IPS-18c (cell line): ENCODE measurements at regions not wholly inside any gene's neighbourhood (a gene's known extent, or its start where the extent isn't known, plus 50 kb on each side); places are given as distances from the start of the nearest gene placed in this dataset.
"Not testable (repeated sequence)": the region's sequence is repeated elsewhere in the genome, so short reads cannot be mapped to it uniquely, and the experiment has no call there.

ENCODE experiments used
- H3K4me3 ChIP-seq: 2 replicates; pipeline ENCODE4 v1.7.0; 2013; ENCODE audit warnings: low read depth, mild to moderate bottlenecking, low read length, moderate library complexity; ENCODE audit not compliant: insufficient read depth
- H3K9me3 ChIP-seq: one replicate; pipeline ENCODE4 v1.6.1; 2013; ENCODE audit warnings: mild to moderate bottlenecking, low read length, moderate library complexity; ENCODE audit not compliant: control insufficient read depth, insufficient read depth

GRCh38 chr11:115627666-115628460 lies 123.6 kb upstream of the CADM1 start:
- Histone ChIP-seq H3K9me3 (no peaks in the 10 kb centered on the region), H3K4me3 (no peak overlapping the region)

GRCh38 chr11:115627071-115627470 lies 122.9 kb upstream of the CADM1 start:
- no peaks in the 10 kb centered on the region for H3K9me3 ChIP-seq
- no peak overlapping the region for H3K4me3 ChIP-seq

- Histone ChIP-seq H3K9me3 (no peaks in the 10 kb centered on the region), H3K4me3 (no peak overlapping the region)
These were observed 122.2 kb upstream of the CADM1 start for GRCh38 chr11:115626414-115626813.

GRCh38 chr11:115625502-115625901 lies 121.3 kb upstream of the CADM1 start:
- Histone ChIP-seq H3K9me3 (no peaks in the 10 kb centered on the region), H3K4me3 (no peak overlapping the region)

- no peaks in the 10 kb centered on the region for H3K9me3 ChIP-seq
These were observed 119.8 kb upstream of the CADM1 start for GRCh38 chr11:115624065-115624464.

GRCh38 chr11:115623021-115623451 lies 118.8 kb upstream of the CADM1 start:
- H3K9me3 ChIP-seq: peaks cover 3% of the 10 kb centered on the region

More at GRCh38 chr11:115624065-115624464, 119.8 kb upstream of the CADM1 start:
- no peak overlapping the region for H3K4me3 ChIP-seq

GRCh38 chr11:115618428-115618827 lies 114.2 kb upstream of the CADM1 start:
- H3K4me3 ChIP-seq: no peak overlapping the region
- H3K9me3 ChIP-seq: peaks cover 3% of the 10 kb centered on the region

More at GRCh38 chr11:115623021-115623451, 118.8 kb upstream of the CADM1 start:
- H3K4me3 ChIP-seq: no peak overlapping the region

GRCh38 chr11:115617767-115618166 lies 113.6 kb upstream of the CADM1 start:
- peaks cover 3% of the 10 kb centered on the region for H3K9me3 ChIP-seq

GRCh38 chr11:115616971-115617370 lies 112.8 kb upstream of the CADM1 start:
- H3K9me3 ChIP-seq: peaks cover 3% of the 10 kb centered on the region

More at GRCh38 chr11:115617767-115618166, 113.6 kb upstream of the CADM1 start:
- H3K4me3 ChIP-seq: no peak overlapping the region

GRCh38 chr11:115613986-115614632 lies 109.9 kb upstream of the CADM1 start:
- Histone ChIP-seq H3K4me3 (no peak overlapping the region), H3K9me3 (peaks cover 3% of the 10 kb centered on the region)

More at GRCh38 chr11:115616971-115617370, 112.8 kb upstream of the CADM1 start:
- H3K4me3 ChIP-seq: no peak overlapping the region

- Histone ChIP-seq H3K4me3 (no peak overlapping the region), H3K9me3 (no peaks in the 10 kb centered on the region)
These were observed 108.8 kb upstream of the CADM1 start for GRCh38 chr11:115613004-115613403.

- Histone ChIP-seq H3K9me3 (no peaks in the 10 kb centered on the region), H3K4me3 (no peak overlapping the region)
These were observed 108.0 kb upstream of the CADM1 start for GRCh38 chr11:115612046-115612730.

- H3K9me3 ChIP-seq: no peaks in the 10 kb centered on the region
- H3K4me3 ChIP-seq: no peak overlapping the region
These were observed 107.1 kb upstream of the CADM1 start for GRCh38 chr11:115611343-115611742.

GRCh38 chr11:115610908-115611307 lies 106.7 kb upstream of the CADM1 start:
- Histone ChIP-seq H3K9me3 (no peaks in the 10 kb centered on the region), H3K4me3 (no peak overlapping the region)

GRCh38 chr11:115610234-115610633 lies 106.0 kb upstream of the CADM1 start:
- H3K4me3 ChIP-seq, H3K9me3 ChIP-seq: not testable (repeated sequence)

GRCh38 chr11:115608976-115609375 lies 104.8 kb upstream of the CADM1 start:
- Histone ChIP-seq H3K4me3 (no peak overlapping the region), H3K9me3 (no peaks in the 10 kb centered on the region)

- Histone ChIP-seq H3K4me3 (no peak overlapping the region), H3K9me3 (no peaks in the 10 kb centered on the region)
These were observed 103.5 kb upstream of the CADM1 start for GRCh38 chr11:115607621-115608221.
